A549 (cell line): ENCODE measurements at regions not wholly inside any gene's neighbourhood (a gene's known extent, or its start where the extent isn't known, plus 50 kb on each side); places are given as distances from the start of the nearest gene placed in this dataset.

Source experiments
- ATAC-seq, 2 experiments: fragments of 200-7000 bp in 1 of 2; fragments of >200 bp in 1 of 2; cut with Nextera tagmentation in 1 of 2; cut with Tn5 transposase in 1 of 2; 3 replicates each; pipeline versions ENCODE4 v1.8.0 to v1.9.1; 2018 to 2020; ENCODE audit warnings: mild to moderate bottlenecking in 1 of 2, moderate library complexity in 1 of 2
- CTCF ChIA-PET: fragments of 300-600 bp; sonication (Branson Sonifier 250); formaldehyde crosslinking; extraction: SDS; loops from one replicate; lab custom pipeline; 2021; ENCODE audit warnings: antibody characterized with exemption, inconsistent platforms; lab: Yijun Ruan, JAX
- POLR2A ChIA-PET: fragments of 350-600 bp; formaldehyde crosslinking; extraction: SDS; loops from one replicate; lab custom pipeline; 2021; ENCODE audit warnings: antibody characterized with exemption, inconsistent platforms; lab: Yijun Ruan, JAX
- DNase-seq, 2 experiments: peaks; one replicate each; pipeline versions ENCODE4 v3.0.0 to v3.0.0-alpha.2; 2011 to 2016; ENCODE audit warnings: low read depth in 1 of 2, low spot score in 1 of 2
- FAIRE-seq: peaks from 2 replicates; lab custom pipeline; 2011; peaks lifted over from hg19 to GRCh38; lab: Jason Lieb, UNC
- H3K27ac ChIP-seq, 2 experiments: fragments of >200 bp; sonication (Bioruptor Twin); formaldehyde crosslinking; 3 replicates each; pipeline ENCODE4 v1.5.1; 2016 to 2017
- H3K4me1 ChIP-seq: fragments of >200 bp; sonication (Bioruptor Twin); formaldehyde crosslinking; 3 replicates; pipeline ENCODE4 v1.6.1; 2016
- H3K4me2 ChIP-seq: fragments of >200 bp; sonication (Bioruptor Twin); formaldehyde crosslinking; 3 replicates; pipeline ENCODE4 v1.6.1; 2016
- H3K4me3 ChIP-seq: fragments of >200 bp; sonication (Bioruptor Twin); formaldehyde crosslinking; 3 replicates; pipeline ENCODE4 v1.5.1; 2016
- H3K9me3 ChIP-seq: fragments of >200 bp; sonication (Bioruptor Twin); formaldehyde crosslinking; 3 replicates; pipeline ENCODE4 v1.6.1; 2016
- CBX2 ChIP-seq: fragments of 200-600 bp; sonication (generic); IDR thresholded peaks from 2 replicates; pipeline ENCODE4 v1.6.1; 2016; ENCODE audit warnings: low read depth, mild to moderate bottlenecking, borderline replicate concordance
- CBX8 ChIP-seq: fragments of 200-600 bp; sonication (generic); IDR thresholded peaks from 2 replicates; pipeline ENCODE4 v1.6.1; 2016
- CEBPB ChIP-seq, 2 experiments: fragments of >200 bp in 1 of 2; sonication (Bioruptor Twin) in 1 of 2; formaldehyde crosslinking in 1 of 2; IDR thresholded peaks; 2 replicates each; pipeline ENCODE4 v1.6.1; 2012 to 2016
- CHD2 ChIP-seq: fragments of 150-350 bp; IDR thresholded peaks from 2 replicates; pipeline ENCODE4 v1.6.1; 2014; ENCODE audit warnings: low read length; ENCODE audit not compliant: partially characterized antibody
- FOSL2 ChIP-seq, 2 experiments: fragments of 450-650 bp in 1 of 2; fragments of >200 bp in 1 of 2; sonication (Bioruptor Twin) in 1 of 2; formaldehyde crosslinking; IDR thresholded peaks; 2 replicates each; pipeline versions ENCODE4 v1.5.0 to v1.6.1; 2016 to 2020; ENCODE audit warnings: mild to moderate bottlenecking in 1 of 2, moderate library complexity in 1 of 2
- FOXS1 ChIP-seq: fragments of 250-450 bp; sonication (Bioruptor Pico); IDR thresholded peaks from 2 replicates; pipeline ENCODE4 v1.5.0; 2020; ENCODE audit warnings: mild to moderate bottlenecking, moderate library complexity
- GATA3 ChIP-seq: IDR thresholded peaks from 2 replicates; pipeline ENCODE4 v1.6.1; 2012; ENCODE audit warnings: borderline replicate concordance
- HDAC2 ChIP-seq: fragments of 200-600 bp; sonication (generic); IDR thresholded peaks from 2 replicates; pipeline ENCODE4 v1.6.1; 2016
- HEYL ChIP-seq: fragments of 250-450 bp; sonication (Bioruptor Pico); IDR thresholded peaks from 2 replicates; pipeline ENCODE4 v1.8.0; 2021; ENCODE audit warnings: mild to moderate bottlenecking, moderate library complexity
- HOXB13 ChIP-seq: fragments of 250-450 bp; sonication (Bioruptor Pico); IDR thresholded peaks from 2 replicates; pipeline ENCODE4 v1.5.0; 2020; ENCODE audit warnings: low read depth, mild to moderate bottlenecking, moderate library complexity
- HOXB5 ChIP-seq: fragments of 250-450 bp; sonication (Bioruptor Pico); IDR thresholded peaks from 2 replicates; pipeline ENCODE4 v1.5.0; 2020; ENCODE audit warnings: mild to moderate bottlenecking, moderate library complexity
- JUN ChIP-seq, 2 experiments: fragments of >200 bp; sonication (Bioruptor Twin); formaldehyde crosslinking; IDR thresholded peaks; 2 replicates in 1 of 2; 3 replicates in 1 of 2; pipeline ENCODE4 v1.6.1; 2016 to 2017
- KDM1A ChIP-seq: fragments of 200-600 bp; sonication (generic); IDR thresholded peaks from 2 replicates; pipeline ENCODE4 v1.6.1; 2016; ENCODE audit warnings: low read depth, mild to moderate bottlenecking
- KDM5A ChIP-seq: fragments of 200-600 bp; sonication (generic); IDR thresholded peaks from 2 replicates; pipeline ENCODE4 v1.6.1; 2016; ENCODE audit warnings: antibody characterized with exemption, mild to moderate bottlenecking
- MAFK ChIP-seq: fragments of 450-650 bp; IDR thresholded peaks from 2 replicates; pipeline ENCODE4 v1.6.1; 2014; ENCODE audit not compliant: partially characterized antibody
- NFE2L2 ChIP-seq: fragments of 150-350 bp; conservative IDR thresholded peaks from 2 replicates; pipeline ENCODE4 v1.6.1; 2014; ENCODE audit warnings: low read length
- PHF8 ChIP-seq: fragments of 200-600 bp; sonication (generic); IDR thresholded peaks from 2 replicates; pipeline ENCODE4 v1.6.1; 2016; ENCODE audit warnings: low read depth, mild to moderate bottlenecking, antibody characterized with exemption, moderate library complexity, borderline replicate concordance
- POLR2A ChIP-seq: IDR thresholded peaks from 2 replicates; pipeline ENCODE4 v1.6.1; 2012; ENCODE audit warnings: mild to moderate bottlenecking, low read length
- POLR2AphosphoS2 ChIP-seq: conservative IDR thresholded peaks from 2 replicates; pipeline ENCODE4 v1.6.1; 2012; ENCODE audit warnings: low read length, improper control_type of control experiment, inconsistent platforms
- RCOR1 ChIP-seq: fragments of 150-350 bp; IDR thresholded peaks from 2 replicates; pipeline ENCODE4 v1.6.1; 2014; ENCODE audit warnings: antibody characterized with exemption, low read length, low read depth
- RFX5 ChIP-seq: fragments of 450-650 bp; IDR thresholded peaks from 2 replicates; pipeline ENCODE4 v1.7.1; 2014; ENCODE audit warnings: antibody characterized with exemption, mild to moderate bottlenecking, moderate library complexity
- SREBF2 ChIP-seq: fragments of 450-650 bp; IDR thresholded peaks from 2 replicates; pipeline ENCODE4 v1.6.1; 2014; ENCODE audit warnings: mild to moderate bottlenecking, moderate library complexity
- TP53 ChIP-seq: fragments of 250-450 bp; sonication (Bioruptor Pico); IDR thresholded peaks from 2 replicates; pipeline ENCODE4 v1.5.0; 2021; ENCODE audit warnings: mild to moderate bottlenecking, moderate library complexity
- ZFP36 ChIP-seq: fragments of 450-650 bp; IDR thresholded peaks from 2 replicates; pipeline ENCODE4 v1.6.1; 2014; ENCODE audit warnings: borderline replicate concordance; ENCODE audit not compliant: partially characterized antibody
- ZNF302 ChIP-seq: fragments of 250-450 bp; sonication (Bioruptor Pico); IDR thresholded peaks from 2 replicates; pipeline ENCODE4 v1.9.0; 2021; ENCODE audit warnings: inconsistent platforms, mild to moderate bottlenecking, moderate library complexity
- WGBS: methylation state at CpG from one replicate; pipeline ENCODE4 v1.1.6; 2017; ENCODE audit errors: missing lambda C conversion rate; 5-methylcytosine and 5-hydroxymethylcytosine counted together
- TF ChIP-seq, protein P1 (sequence below): IDR thresholded peaks from 2 replicates; pipeline ENCODE4 v1.6.1; 2012
- TF ChIP-seq, protein P2 (sequence below): fragments of >200 bp; sonication (Bioruptor Twin); formaldehyde crosslinking; IDR thresholded peaks from 2 replicates; pipeline ENCODE4 v1.6.1; 2016

DNA sequence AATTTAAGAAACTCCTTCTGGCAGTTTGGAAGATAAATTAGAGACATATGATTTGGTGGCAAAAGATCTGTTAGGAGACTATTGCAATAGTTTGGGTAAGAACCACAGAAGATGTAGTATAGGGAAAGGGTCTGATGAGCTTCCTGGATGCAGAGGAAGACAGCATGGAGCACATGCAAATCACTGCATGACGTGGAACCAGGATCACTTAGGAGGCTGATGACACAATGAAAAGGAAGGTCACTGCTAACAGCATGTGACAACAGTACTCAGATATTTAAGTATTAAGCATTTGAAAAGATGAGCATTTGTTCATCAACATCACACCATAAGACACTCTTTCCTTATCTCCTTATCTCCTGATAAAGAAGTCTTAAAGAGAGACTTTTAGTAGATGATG lies 167.8 kb upstream of the LDB2 start (continued):
- TF ChIP-seq FOXS1 (CRISPR knock-in tag) (no peak), CHD2 (no peak), POLR2AphosphoS2 (no peak)

DNA sequence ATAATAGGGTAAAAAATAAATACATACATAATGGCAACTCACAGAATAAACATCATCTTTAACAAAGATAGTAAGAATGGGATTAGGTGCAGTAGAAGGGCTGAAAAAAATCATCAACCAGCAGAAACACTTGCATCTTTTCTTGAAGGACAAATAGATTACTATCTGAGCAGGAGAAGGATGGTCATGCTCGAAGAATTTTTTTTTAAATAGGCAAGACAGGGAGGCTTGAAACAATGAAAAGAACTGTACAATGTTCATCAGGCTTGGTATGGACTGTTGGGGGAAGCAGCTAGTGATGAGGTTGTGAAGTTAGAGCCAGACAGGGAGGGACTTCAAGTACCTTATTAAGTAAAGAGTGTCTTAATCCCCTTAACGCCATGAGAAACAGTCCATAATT lies 167.4 kb upstream of the LDB2 start:
- Histone ChIP-seq H3K4me1 (0 out of 3 replicates have a peak, but pooled peaks cover 2% of the 10 kb centered on the region), H3K4me2 (no peak overlapping the region), H3K4me3 (no peak overlapping the region), H3K27ac (no peak overlapping the region), H3K9me3 (no peaks in the 10 kb centered on the region)
- ChIA-PET POLR2A (no interaction called here), CTCF (no interaction called here)
- ATAC-seq, result no peak
- 18% methylated on average over 2 of the region's 2 CpGs for WGBS
- TF ChIP-seq HOXB5 (CRISPR knock-in tag), result no peak
- DNase-seq, result no peak
- FAIRE-seq, result no peak

DNA sequence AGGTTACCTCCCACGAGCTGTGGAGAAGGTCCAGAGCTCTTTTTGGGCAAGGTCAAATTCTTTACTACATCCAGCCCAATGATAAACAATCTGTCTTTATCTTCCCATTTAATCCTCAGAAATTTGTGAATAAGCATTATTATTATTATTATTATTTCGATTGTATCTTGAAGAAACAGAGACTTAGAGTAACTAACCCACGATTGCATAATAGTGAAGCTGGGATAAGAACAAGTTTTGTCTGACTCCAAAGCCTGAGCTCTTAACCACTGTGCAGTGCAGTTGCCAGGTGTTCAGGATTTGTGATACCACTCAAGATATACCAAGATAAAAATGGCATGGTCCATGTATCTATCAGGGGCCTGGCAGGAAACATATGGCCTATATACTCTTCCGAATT lies 166.5 kb upstream of the LDB2 start:
- WGBS, result 14% methylated on average over 4 of the region's 4 CpGs
- no peak for DNase-seq
- H3K4me2 ChIP-seq, result no peak overlapping the region
- H3K4me3 ChIP-seq, result no peak overlapping the region
- no peak for TF ChIP-seq JUN (IDR thresholded peaks at IDR 0.05)
- no peak for TF ChIP-seq RCOR1
- TF ChIP-seq HEYL (CRISPR knock-in tag), result no peak
- no peak for TF ChIP-seq KDM5A
- no peak for TF ChIP-seq KDM1A
- no peak for TF ChIP-seq POLR2AphosphoS2
- no peak for TF ChIP-seq RFX5
- no peak for TF ChIP-seq MAFK
- TF ChIP-seq FOXS1 (CRISPR knock-in tag), result no peak
- no peak for TF ChIP-seq NFE2L2
- TF ChIP-seq, all 56 proteins: peak for 0
- Histone ChIP-seq H3K27ac (no peak overlapping the region), H3K4me1 (0 out of 3 replicates have a peak, but pooled peaks cover 2% of the 10 kb centered on the region), H3K9me3 (no peaks in the 10 kb centered on the region)
- ATAC-seq (no peak), FAIRE-seq (no peak)
- ChIA-PET POLR2A (no interaction called here), CTCF (no interaction called here)

DNA sequence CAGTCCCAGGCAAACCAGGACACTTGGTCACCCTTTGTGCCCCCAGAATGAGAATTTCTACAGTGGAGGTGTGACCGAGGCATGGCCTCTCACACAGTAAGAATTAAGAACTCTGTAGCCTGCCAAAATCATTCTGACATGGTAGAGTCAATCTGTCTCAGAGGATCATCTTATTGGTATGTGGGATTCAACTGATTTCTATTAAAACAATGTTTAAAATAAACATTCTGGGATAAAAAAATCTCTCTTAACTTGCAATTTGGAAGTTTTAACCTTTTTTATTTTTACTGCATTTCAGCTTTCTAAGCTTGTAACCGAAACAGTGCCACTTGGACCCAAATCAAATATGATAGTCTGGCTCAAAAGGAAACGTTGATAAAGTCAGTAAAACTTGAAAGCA lies 165.4 kb upstream of the LDB2 start:
- no peak overlapping the region for H3K4me2 ChIP-seq
- TF ChIP-seq CBX8 (no peak), CEBPB (IDR thresholded peaks at IDR 0.05) (no peak), POLR2A (no peak), HOXB13 (CRISPR knock-in tag) (no peak), FOSL2 (IDR thresholded peaks at IDR 0.05) (no peak), FOSL2 (CRISPR knock-in tag; IDR thresholded peaks at IDR 0.05) (no peak)
- TF ChIP-seq, protein P1, sequence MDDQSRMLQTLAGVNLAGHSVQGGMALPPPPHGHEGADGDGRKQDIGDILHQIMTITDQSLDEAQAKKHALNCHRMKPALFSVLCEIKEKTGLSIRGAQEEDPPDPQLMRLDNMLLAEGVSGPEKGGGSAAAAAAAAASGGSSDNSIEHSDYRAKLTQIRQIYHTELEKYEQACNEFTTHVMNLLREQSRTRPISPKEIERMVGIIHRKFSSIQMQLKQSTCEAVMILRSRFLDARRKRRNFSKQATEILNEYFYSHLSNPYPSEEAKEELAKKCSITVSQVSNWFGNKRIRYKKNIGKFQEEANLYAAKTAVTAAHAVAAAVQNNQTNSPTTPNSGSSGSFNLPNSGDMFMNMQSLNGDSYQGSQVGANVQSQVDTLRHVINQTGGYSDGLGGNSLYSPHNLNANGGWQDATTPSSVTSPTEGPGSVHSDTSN, result no peak
- no peak for FAIRE-seq

DNA sequence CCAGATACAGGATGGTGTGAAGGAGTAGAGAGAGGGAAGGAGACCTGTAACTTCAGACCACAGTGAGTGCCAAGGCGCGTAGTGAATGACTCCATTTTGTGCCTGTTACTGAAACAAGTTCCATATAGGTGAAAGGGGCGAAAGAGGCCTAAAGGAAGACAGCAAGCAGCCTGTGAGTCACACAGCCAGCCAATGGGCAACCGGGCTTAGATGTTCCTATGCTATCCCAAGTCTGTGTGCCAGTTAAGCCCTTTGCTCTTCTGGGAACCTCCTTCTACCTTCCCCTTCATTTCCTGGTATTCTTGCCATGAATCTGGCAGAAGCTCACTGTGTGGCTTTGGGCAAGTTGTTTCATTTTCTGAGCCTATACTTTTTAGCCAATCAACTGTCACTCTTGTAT lies 161.8 kb upstream of the LDB2 start:
- no peaks in the 10 kb centered on the region for H3K4me1 ChIP-seq
- POLR2A ChIA-PET, result no interaction called here
- no peaks in the 10 kb centered on the region for H3K9me3 ChIP-seq
- CTCF ChIA-PET, result no interaction called here
- no peak overlapping the region for H3K4me3 ChIP-seq
- FAIRE-seq, result no peak
- TF ChIP-seq GATA3 (no peak), TP53 (no peak), PHF8 (no peak), HEYL (CRISPR knock-in tag) (no peak), ZFP36 (no peak), ZNF302 (CRISPR knock-in tag) (no peak), CBX2 (no peak), HOXB13 (CRISPR knock-in tag) (no peak), CEBPB (IDR thresholded peaks at IDR 0.05) (no peak), SREBF2 (no peak), FOXS1 (CRISPR knock-in tag) (no peak), HDAC2 (no peak)
- TF ChIP-seq, protein P2, sequence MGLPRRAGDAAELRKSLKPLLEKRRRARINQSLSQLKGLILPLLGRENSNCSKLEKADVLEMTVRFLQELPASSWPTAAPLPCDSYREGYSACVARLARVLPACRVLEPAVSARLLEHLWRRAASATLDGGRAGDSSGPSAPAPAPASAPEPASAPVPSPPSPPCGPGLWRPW, result no peak
- TF ChIP-seq, protein P1, result no peak
- TF ChIP-seq, all 56 proteins: peak for 0
- no peak for ATAC-seq
- no peak overlapping the region for H3K27ac ChIP-seq
- no peak overlapping the region for H3K4me2 ChIP-seq
- no peak for DNase-seq
- 15% methylated on average over 4 of the region's 4 CpGs for WGBS

More for the DNA sequence above, 165.4 kb upstream of the LDB2 start:
- ChIA-PET CTCF (no interaction called here), POLR2A (no interaction called here)
- Histone ChIP-seq H3K4me3 (no peak overlapping the region), H3K4me1 (0 out of 3 replicates have a peak, but pooled peaks cover 2% of the 10 kb centered on the region), H3K9me3 (no peaks in the 10 kb centered on the region), H3K27ac (no peak overlapping the region)
- 10% methylated on average over 3 of the region's 3 CpGs for WGBS
- ATAC-seq (no peak), DNase-seq (no peak)
